ENCODE measurements at regions not wholly inside any gene's neighbourhood (a gene's known extent, or its start where the extent isn't known, plus 50 kb on each side); places are given as distances from the start of the nearest gene placed in this dataset.

DNA sequence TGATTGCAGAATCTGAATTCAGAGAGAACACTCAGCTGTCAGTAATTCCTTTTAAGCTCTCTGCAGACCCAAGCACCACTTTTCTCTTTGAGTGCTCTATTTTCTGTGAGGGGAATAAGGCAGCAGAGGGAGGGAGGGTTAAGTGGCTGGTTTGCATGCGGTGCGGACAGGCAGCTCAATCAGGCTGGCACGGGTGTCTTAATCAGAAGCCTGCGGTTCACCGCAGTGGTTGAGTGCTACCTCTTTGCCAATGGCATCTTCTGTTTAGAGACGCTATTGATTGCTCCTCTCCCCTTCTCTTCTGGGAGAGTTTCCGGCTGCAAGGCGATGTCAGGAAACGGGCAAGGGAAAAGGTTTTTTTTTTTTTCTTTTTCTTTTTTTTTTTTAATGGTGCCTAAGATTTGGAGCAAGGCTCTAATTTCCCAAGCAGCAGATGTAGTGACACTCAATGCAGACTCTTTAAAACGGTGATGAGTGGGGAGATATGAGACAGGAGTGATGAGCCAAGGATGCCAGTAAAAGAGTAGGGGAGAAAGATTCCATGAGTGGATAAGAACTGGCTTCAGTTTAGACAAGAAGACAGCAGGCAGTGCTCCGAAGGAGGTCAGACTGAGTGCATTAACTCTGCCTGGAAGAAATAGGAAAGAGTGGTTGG is 533.7 kb upstream of the SEL1L start:
- DNase-seq = no peak

DNA sequence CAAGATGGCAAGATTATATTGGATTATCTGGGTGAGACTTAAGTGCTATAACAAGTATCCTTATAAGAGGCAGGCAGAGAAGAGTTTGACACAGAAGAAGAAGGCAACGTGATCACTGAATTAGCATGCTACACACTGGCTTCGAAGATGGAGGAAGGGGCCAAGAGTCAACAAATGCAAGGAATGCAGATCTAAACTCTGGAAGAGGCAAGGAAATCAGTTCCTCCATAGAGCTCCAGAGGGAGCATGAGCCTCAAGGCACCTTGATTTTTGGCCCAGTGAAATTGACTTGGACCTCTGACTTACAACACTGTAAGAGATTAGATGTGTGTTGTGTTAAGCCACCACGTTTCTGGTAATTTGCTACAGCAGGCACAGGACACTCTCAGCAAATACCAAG is 536.4 kb upstream of the SEL1L start:
- DNase-seq = no peak

DNA sequence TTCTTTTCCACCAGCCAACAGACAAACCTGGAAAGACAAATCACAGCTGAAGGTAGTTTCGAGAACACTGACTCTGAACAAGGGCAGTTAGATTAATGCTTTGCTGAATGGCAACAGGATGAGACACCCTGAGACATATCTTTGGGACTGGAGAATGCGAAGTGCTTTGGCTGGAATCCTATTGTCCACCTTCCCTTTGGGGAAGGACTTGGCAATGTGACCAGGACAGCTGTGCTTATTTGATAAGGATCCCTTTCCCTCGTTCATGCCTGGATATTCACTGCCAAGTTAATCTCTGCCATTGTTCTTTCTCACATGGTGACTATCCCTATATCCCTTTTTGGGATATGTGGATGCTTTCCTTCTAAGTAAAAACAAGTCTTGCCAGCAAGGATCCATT is 537.1 kb upstream of the SEL1L start:
- no peak for DNase-seq

DNA sequence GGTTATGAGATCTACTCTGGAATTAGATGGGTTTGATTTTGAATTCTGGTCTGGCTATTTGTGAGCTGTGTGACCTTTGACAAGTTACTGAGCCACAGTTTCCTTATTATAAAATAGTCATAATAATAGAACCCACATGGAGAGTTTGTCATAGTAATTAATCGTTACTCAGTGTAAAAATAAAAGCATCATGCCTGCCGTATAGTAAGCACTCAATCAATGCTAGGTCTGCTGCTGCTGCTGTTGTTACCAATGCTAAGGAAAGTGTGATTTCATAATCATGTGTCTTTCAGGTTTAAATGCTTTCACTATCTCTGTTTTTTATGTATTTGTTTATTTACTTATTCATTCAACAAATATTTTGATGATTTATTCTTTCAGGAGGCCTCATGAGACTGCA is 539.9 kb upstream of the SEL1L start:
- no peak for DNase-seq

DNA sequence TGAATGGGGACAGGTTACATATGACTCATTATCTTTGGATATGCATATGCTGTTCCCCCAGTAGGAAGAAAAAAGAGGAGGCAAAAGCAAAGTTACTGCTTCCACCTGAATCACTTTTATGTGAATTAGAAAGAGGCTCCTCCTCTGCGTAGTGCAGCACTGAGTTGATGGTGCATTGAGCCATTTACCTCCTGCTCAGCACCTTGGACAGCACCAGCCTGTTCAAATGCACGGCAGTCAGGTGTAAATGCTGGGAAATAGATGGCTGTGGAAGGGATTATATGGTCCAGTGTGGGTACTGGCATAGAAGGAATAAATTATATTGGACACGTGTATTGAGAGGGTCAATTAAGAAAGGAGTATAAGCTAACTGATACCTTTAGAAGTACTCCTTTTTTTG is 541.9 kb upstream of the SEL1L start:
- DNase-seq = no peak

DNA sequence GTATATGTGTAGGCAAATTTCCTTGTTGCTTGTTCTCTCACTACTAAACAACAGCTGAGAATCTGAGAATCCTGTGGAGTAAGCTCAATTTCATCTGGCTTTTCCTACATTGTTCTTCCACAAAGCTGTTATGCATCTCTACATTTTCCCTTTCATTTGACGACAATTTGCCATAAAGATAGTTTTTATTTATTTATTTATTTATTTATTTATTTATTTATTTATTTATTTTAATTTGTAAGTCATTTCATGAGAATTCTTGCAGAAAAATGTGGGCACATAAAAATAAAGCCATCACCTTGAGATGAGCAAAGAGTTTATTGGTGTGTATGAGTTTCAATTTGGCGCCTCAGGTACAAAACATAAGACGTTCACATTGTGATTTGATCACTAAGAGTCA is 545.9 kb upstream of the SEL1L start:
- no peak for DNase-seq

DNA sequence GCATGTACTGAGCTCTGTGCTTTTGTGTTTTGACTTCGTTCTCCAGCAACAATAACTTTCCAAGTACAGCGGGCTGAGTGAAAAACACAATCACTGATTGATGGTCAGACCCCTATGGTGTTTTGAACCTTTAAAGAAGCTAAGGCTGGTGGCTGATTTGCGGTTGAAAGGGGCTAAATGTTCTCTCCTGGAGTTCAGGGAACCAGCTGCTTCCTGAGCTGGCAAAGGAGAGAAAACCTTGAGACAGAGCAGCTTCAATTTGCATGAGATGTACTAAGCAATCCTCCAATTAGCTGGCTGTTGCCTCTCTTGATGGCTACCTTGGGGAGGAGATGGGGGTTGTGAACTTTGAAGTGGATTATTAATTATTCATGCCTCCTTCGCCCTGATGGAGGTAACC is 546.7 kb upstream of the SEL1L start:
- no peak for DNase-seq

DNA sequence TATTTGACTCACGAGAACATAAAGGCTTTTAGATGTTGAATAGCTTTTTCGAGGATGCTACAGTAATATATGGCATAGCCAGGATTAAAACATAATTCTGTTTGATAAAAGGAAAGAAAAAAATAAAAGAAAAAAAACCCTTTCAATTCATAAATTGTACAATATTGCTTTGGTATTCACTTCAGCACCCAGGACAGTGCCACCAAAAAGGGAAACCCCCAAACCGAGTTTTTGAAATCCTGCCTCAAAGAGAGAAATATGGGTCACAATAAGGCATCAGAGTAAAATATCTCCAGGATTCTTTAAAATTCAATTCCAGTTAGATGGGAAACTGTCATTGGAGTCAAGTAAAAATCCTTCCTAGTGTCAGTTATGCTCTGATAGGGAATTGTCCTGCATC is 551.2 kb upstream of the SEL1L start:
- DNase-seq = no peak

DNA sequence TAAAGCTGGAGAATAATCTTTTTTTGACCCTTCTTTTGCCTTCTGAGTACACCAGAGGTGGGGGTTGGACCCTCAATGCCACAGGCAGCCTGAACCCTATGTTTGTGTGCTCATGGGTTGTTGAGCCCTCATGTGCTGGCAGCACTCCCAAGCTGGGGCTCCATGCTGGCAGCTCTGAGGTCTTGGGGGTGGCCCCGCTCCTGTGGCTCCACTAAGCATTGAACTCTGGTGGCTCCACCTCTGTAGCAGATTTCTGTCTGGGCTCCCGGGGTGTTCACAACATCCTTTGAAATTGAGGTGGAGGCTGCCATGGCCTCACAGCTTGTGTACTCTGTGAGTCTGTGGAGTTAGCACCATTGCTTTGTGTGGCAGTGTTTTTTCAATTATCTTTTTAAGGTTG is 557.4 kb upstream of the SEL1L start:
- DNase-seq = no peak

DNA sequence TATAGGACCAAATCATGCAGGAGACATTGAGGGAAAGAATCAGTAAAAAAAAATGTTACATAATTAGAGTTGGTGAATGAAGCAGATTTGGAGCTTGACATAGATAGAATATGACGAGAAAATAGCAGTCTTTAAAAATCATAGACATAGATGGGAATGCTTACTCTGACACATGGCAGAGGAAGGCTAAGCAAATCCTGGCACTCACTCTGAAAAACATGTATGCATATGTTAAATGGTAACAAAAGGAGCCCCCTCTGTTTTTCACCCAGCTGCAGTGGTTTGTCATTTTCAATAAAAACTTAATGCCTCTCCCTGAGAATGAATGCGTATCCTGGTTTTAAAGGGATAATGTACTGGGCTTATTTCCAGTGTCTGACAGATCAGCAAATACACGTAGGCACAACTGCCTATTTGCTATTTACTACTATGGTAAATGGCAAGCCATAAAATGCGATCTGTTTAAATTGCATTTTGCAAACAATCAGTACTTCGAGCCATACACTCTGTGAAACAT is 561.2 kb upstream of the SEL1L start:
- no peak for DNase-seq

DNA sequence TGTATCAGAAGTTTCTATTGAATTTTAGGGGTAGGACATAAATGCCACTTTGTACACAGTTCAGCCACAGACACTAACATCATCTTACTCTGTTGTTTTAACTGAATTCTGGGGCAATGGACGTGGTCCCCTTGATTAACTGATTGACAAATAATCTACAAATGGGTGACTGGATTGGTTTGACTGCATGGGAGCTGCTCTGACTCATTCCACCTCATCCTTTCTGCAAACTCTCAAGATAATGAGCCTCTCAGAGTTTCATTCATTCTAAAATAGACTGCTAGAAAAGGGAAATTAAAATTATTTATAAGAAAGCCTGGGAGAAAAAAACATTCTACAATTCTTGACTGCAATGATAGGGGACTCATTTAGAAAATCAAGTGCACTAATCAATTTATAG is 570.4 kb upstream of the SEL1L start:
- no peak for DNase-seq

DNA sequence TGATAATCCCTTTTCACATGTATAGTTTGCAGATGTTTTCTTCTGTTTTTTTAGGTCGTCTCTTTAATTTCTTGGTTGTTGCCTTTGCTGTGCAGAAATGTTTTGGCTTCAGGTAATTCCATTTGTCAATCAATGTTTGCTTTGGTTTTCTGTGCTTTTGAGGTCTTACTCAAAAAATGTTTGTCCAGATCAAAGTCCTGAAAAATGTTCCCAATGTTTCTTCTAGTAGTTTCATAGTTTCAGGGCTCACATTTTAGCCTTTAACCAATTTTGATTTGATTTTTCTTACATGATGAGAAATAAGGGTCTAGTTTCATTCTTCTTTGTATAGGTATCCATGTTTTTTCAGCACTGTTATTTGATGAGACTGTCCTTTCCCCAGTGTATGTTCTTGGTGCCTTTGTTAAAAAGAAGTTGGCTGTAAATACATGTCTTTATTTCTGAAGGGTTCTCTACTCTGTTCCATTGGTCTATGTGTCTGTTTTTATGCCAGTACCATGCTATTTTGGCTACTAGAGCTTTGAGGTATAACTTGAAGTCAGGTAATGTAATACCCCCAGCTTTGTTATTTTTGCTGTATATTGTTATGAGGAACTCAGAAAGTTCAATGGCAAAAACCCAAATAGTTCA is 578.7 kb upstream of the SEL1L start:
- DNase-seq = no peak

DNA sequence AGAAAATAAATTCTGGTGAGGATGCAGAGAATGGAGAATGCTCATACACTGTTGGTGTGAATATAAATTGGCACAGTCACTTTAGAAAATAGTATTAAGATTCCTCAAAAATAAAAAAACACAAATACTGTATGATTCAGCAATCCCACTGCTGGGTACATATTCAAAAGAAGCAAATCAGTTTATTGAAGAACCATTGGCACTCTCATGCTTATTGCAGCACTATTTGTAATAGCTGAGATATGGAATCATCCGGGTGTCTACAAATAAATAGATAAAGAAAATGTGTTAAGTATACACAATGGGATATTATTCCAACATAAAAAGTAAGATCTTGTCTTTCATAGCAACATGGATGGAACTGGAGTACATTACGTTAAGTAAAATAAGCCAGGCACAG is 579.4 kb upstream of the SEL1L start:
- no peak for DNase-seq

DNA sequence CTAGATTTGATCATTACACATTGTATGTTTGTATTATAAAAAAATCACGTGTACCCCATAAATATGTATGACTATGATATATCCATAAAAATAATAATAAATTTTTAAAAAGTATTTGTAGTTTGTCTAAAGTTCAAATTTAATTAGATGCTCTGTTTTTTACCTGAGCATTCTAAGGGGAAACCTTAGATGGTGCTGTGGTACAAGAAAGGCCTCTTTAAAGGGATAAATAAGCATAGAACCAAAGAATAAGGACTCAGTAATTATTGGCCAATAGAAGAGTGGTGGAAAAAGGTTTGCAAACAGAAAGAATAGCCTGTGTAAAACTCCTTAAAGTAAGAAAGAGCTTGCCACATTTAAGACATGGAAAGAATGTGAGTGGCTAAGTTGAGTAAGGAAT is 580.1 kb upstream of the SEL1L start:
- no peak for DNase-seq

DNA sequence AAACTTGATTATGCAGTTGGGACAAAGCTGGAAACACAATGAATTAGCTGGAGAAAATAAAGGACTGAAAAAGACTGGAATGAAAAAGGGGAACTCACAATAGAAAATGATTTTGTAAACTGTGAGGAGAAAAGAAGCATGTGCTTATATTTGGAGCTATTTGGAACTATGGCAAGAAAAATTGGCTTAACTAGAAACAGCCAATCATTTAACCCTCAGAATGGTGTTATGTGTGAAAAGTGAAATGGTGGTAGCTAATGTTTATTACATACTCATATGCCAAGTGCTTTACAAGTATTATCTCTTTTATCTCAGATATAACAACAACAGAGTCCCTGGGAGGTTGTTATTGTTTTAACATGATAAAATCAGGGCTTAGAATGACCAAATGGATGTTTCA is 583.1 kb upstream of the SEL1L start:
- DNase-seq = no peak

DNA sequence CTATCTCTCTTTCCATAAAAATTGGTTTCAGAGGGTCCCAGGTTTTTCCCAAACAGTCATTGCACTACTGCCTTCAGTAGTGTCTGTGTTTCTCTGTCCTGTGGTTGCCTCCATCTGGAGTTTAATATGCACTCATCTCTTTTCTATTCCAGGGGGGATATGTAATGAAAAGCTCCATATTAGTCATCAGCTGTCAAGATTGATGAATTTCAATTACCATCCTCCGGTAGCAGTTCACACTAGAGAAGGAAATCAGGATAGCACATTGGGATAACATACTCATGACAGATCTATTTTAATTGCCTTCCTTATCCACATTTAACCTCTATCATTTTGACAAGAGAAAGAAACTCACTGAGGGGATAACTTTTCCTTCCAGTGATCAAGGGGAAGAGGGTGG is 589.0 kb upstream of the SEL1L start:
- no peak for DNase-seq

DNA sequence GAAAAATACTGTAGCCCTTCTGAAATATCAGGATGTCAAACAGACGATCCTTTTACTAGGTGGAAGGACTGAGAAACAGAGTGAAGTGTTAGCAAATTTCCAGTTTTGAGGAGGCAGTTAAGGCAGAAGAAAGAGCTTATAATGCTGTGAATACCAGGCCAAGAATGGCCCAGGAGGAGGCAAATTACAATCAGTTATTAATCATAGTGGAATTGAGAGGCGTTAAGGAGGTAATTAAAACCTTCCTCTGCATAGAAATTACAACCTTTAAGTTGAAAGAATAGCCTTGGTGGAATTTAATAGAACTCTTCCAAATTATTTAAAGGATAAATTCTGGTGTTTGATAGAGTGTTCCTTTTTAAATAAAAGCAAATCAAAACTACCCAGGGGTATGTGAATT is 590.9 kb upstream of the SEL1L start:
- DNase-seq = no peak

DNA sequence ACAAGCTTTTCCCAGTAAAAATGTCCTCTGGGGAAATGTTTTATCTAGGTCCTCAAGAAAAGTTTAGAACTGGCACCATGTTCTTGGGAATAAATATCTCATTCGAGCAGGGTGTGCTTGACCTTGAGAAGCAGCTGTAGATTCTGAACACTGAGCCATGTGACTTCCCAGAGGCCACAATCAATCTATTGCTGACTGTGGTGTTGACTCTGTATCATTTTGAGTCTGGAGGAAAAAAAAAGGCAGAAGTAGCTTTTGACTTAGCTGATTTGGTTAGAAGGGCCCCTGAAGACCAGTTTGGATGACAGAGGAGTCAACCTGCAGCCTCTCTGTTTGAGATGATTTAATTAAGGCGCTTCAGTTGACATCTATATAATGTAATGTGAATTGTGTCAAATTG is 592.4 kb upstream of the SEL1L start:
- no peak for DNase-seq

DNA sequence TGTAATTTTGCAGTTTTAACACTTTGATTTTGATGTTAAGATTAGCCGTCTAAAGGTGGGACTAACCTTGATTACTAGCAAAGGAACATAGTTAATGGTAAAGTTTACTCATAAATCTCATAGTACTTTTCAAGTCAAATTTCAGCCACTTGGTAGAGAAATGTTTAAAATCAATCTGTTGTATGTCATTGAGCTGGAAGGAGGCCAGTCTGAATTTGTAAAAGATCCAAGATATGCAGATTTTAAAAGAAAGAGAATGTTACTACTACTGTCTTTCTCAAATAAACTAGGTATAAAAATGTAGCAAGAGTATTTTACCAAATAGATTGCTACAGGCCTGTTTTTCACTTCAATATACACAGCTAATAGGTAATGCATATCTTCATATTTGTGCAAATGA is 600.8 kb upstream of the SEL1L start:
- DNase-seq = no peak

DNA sequence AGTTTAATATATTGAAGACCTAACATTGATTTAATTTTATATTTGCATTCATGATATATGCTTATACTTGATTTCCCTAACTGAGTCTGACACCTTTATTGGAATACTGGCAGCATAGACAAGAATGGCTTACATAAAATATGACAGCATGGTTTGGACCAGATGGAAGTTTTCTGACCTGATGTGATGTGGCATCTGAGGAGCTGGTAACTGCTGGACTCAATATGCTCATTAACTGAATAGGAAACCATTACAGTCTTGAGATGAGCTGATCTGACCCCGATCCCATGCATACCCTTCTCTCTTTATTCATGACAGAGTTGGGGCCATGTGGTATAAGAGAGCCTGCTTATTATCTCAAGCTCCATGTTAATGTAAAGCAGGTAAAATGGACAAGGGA is 604.8 kb upstream of the SEL1L start:
- no peak for DNase-seq

DNA sequence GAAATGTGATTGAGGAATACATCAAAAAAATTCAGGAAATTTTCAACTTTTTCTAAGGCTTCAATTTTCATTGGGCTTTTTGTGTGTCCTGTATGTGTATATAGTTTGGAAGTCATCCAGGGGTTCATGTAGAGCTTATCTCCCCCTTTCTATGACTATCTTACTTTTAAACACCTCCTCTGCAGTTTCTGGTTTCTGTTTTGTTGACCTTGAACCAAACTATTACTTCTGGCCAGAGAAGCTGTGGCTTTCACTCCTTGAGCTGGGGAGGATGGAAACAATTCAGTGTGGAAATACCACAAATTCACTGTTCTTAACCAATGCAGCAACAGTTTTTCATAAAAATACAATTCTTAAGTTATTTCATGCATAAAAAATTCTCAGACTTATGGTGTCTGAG is 613.2 kb upstream of the SEL1L start:
- no peak for DNase-seq

DNA sequence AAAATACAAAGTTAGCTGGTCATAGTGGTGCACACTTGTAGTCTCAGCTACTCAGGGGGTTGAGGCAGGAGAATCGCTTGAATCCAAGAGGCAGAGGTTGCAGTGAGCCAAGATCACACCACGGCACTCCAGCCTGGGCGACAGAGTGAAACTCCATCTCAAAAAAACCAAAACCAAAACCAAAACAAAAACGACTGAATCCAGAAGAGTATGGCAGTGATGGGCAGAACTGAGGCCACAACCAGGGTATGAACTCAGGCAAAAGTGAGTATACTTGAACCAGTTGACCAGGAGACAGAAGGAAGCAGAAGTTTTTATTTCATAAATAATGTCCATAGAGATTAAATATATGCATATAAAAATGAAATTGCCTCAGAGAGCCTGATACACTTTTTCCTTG is 620.0 kb upstream of the SEL1L start:
- no peak for DNase-seq

DNA sequence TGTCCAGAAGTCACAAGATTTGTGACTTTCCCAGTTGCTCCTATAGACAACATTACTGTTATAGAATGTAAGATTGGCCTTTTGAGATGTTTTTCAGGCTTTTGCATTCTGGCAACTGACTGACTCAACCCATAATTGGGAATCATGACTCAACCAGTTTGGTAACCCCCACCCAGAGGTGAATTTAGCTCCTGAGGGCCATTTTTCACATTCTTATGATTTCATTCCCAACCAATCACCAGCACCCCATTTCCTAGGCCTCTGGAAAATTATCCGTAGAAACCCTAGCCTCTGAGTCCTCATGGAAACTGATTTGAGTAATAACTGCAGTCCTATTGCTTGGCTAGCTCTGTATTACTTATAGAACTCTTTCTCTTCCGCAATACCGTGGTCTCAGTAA is 626.0 kb upstream of the SEL1L start:
- DNase-seq = no peak

DNA sequence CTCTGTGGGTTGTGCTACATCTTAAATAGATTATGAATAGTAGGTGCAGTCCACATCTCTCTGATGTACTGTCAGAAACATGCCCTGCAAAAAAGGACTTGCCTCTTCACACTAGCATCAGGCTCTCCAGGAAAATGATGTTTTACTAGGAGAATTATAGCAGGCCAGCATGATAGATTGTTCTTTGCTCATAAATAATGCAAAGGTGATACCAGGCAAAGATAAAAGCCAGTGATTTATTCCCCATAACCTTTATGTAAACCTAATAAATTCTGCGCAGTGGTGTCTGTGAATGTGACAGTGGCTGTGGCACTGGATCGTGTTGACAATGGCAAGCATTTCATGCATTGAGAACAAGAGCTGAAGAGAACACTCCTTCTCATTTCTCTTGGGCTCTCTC is 646.5 kb upstream of the SEL1L start:
- DNase-seq = no peak

DNA sequence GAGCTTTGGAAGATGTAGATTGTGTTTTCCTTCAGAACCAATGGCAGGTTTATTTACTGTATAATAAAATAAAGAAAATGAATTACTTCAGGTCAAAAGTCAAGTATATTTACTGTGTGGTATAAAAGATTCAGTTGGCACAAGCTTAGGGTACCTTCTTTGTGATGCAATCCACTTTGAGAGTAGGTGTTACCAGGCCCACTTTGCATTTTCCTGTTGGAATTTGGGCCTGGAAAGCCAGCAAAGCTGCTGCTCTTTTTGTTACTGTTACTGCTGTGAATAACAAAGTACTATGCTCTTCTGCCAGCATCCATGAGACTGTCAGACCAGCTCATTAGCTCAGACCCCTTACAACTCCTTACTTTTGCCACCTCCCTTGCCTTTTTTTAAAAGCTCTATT is 649.0 kb upstream of the SEL1L start:
- DNase-seq = no peak

All from activated CD4-positive, alpha-beta T cell treated with anti-CD3 and anti-CD28 coated beads for 4 hours (primary cell).